HEK293 (cell line): ENCODE measurements at regions not wholly inside any gene's neighbourhood (a gene's known extent, or its start where the extent isn't known, plus 50 kb on each side); places are given as distances from the start of the nearest gene placed in this dataset.

Source experiments
- CTCF ChIA-PET: fragments of 350-600 bp; formaldehyde crosslinking; extraction: SDS; loops from one replicate; lab custom pipeline; 2021; ENCODE audit warnings: antibody characterized with exemption; lab: Yijun Ruan, JAX
- POLR2A ChIA-PET: fragments of 300-600 bp; formaldehyde crosslinking; extraction: SDS; loops from one replicate; lab custom pipeline; 2020; ENCODE audit warnings: antibody characterized with exemption, inconsistent platforms; lab: Yijun Ruan, JAX
- H3K27ac ChIP-seq: fragments of 200-500 bp; sonication (Bioruptor generic); 2 replicates; pipeline ENCODE4 v1.5.1; 2014; ENCODE audit warnings: low read depth, low read length, control low read depth, inconsistent platforms; ENCODE audit errors: extremely low read depth
- H3K36me3 ChIP-seq, 2 experiments: fragments of 200-500 bp in 1 of 2; sonication (Bioruptor generic) in 1 of 2; 1 replicate in 1 of 2; 2 replicates in 1 of 2; pipeline ENCODE4 v1.5.1; 2014 to 2017; ENCODE audit warnings: inconsistent platforms in 2 of 2, low read length in 2 of 2; ENCODE audit not compliant: control insufficient read depth in 2 of 2, insufficient read depth in 1 of 2
- H3K4me1 ChIP-seq: fragments of 200-500 bp; sonication (Bioruptor generic); 2 replicates; pipeline ENCODE4 v1.5.1; 2014; ENCODE audit warnings: mild to moderate bottlenecking, low read length, inconsistent platforms; ENCODE audit not compliant: control insufficient read depth, insufficient read depth
- H3K4me3 ChIP-seq: 2 replicates; pipeline ENCODE4 v1.5.1; 2011; ENCODE audit warnings: low read depth, mild to moderate bottlenecking, control low read depth, low read length, moderate library complexity
- H3K9me3 ChIP-seq: fragments of 200-500 bp; sonication (Bioruptor generic); 2 replicates; pipeline ENCODE4 v1.5.1; 2014; ENCODE audit warnings: low read depth, low read length, inconsistent platforms; ENCODE audit not compliant: control insufficient read depth, insufficient read depth
- GLI2 ChIP-seq: fragments of 450-650 bp; formaldehyde crosslinking; IDR thresholded peaks from 2 replicates; pipeline ENCODE4; 2017; ENCODE audit warnings: missing biosample characterization, missing genetic modification characterization, low read depth, borderline replicate concordance
- HIC1 ChIP-seq: fragments of 450-650 bp; formaldehyde crosslinking; IDR thresholded peaks from 2 replicates; pipeline ENCODE4 v1.5.1; 2016; ENCODE audit warnings: missing biosample characterization, missing genetic modification characterization
- MEIS1 ChIP-seq: sonication (generic); formaldehyde crosslinking; IDR thresholded peaks from 2 replicates; pipeline ENCODE4 v1.8.1; 2022; ENCODE audit warnings: missing genetic modification reagents, mild to moderate bottlenecking, borderline replicate concordance
- OSR2 ChIP-seq: fragments of 450-650 bp; formaldehyde crosslinking; IDR thresholded peaks from 2 replicates; pipeline ENCODE4 v1.5.1; 2016; ENCODE audit warnings: missing biosample characterization, missing genetic modification characterization
- REPIN1 ChIP-seq: fragments of 450-650 bp; formaldehyde crosslinking; IDR thresholded peaks from 2 replicates; pipeline ENCODE4 v1.5.1; 2017; ENCODE audit warnings: missing biosample characterization, missing genetic modification characterization, low read depth
- SETDB1 ChIP-seq: IDR thresholded peaks from one replicate; pipeline ENCODE4 v1.6.1; 2017; ENCODE audit warnings: mild to moderate bottlenecking, low read length, moderate library complexity, mixed read lengths; ENCODE audit not compliant: insufficient read length
- SP3 ChIP-seq: fragments of 450-650 bp; formaldehyde crosslinking; IDR thresholded peaks from 2 replicates; pipeline ENCODE4 v1.5.1; 2016; ENCODE audit warnings: missing biosample characterization, missing genetic modification characterization
- SP7 ChIP-seq: fragments of 450-650 bp; formaldehyde crosslinking; IDR thresholded peaks from 2 replicates; pipeline ENCODE4 v1.5.1; 2016; ENCODE audit warnings: missing biosample characterization, missing genetic modification characterization
- ZBTB8A ChIP-seq: fragments of 450-650 bp; formaldehyde crosslinking; IDR thresholded peaks from 2 replicates; pipeline ENCODE4 v1.5.1; 2016; ENCODE audit warnings: missing biosample characterization, missing genetic modification characterization
- ZNF121 ChIP-seq: fragments of 450-650 bp; formaldehyde crosslinking; IDR thresholded peaks from 2 replicates; pipeline ENCODE4 v1.5.1; 2016; ENCODE audit warnings: missing biosample characterization, missing genetic modification characterization
- ZNF132 ChIP-seq: fragments of 450-650 bp; formaldehyde crosslinking; IDR thresholded peaks from 2 replicates; pipeline ENCODE4 v1.5.1; 2017; ENCODE audit warnings: missing biosample characterization, missing genetic modification characterization, borderline replicate concordance
- ZNF23 ChIP-seq: fragments of 450-650 bp; formaldehyde crosslinking; IDR thresholded peaks from 2 replicates; pipeline ENCODE4 v1.5.1; 2016; ENCODE audit warnings: missing biosample characterization, missing genetic modification characterization, borderline replicate concordance
- ZNF292 ChIP-seq: fragments of 450-650 bp; formaldehyde crosslinking; IDR thresholded peaks from 2 replicates; pipeline ENCODE4 v1.5.1; 2016; ENCODE audit warnings: low read depth, missing biosample characterization, missing genetic modification characterization, borderline replicate concordance
- ZNF324 ChIP-seq: fragments of 450-650 bp; formaldehyde crosslinking; IDR thresholded peaks from 2 replicates; pipeline ENCODE4 v1.5.1; 2016; ENCODE audit warnings: missing biosample characterization, missing genetic modification characterization
- ZNF362 ChIP-seq: fragments of 450-650 bp; formaldehyde crosslinking; IDR thresholded peaks from 2 replicates; pipeline ENCODE4 v1.5.1; 2016; ENCODE audit warnings: missing biosample characterization, missing genetic modification characterization
- ZNF37A ChIP-seq: fragments of 450-650 bp; IDR thresholded peaks from 2 replicates; pipeline ENCODE4 v1.5.1; 2018; ENCODE audit warnings: missing biosample characterization, missing genetic modification characterization
- ZNF404 ChIP-seq: fragments of 450-650 bp; formaldehyde crosslinking; IDR thresholded peaks from 2 replicates; pipeline ENCODE4 v1.5.1; 2017; ENCODE audit warnings: missing biosample characterization, missing genetic modification characterization
- ZNF426 ChIP-seq: fragments of 450-650 bp; formaldehyde crosslinking; IDR thresholded peaks from 2 replicates; pipeline ENCODE4 v1.5.1; 2017; ENCODE audit warnings: missing biosample characterization, missing genetic modification characterization, mild to moderate bottlenecking, inconsistent platforms, moderate library complexity
- ZNF510 ChIP-seq: fragments of 450-650 bp; formaldehyde crosslinking; IDR thresholded peaks from 2 replicates; pipeline ENCODE4 v1.5.1; 2018; ENCODE audit warnings: mild to moderate bottlenecking, missing genetic modification characterization, missing biosample characterization; ENCODE audit not compliant: insufficient replicate concordance
- ZNF558 ChIP-seq: fragments of 450-650 bp; formaldehyde crosslinking; IDR thresholded peaks from 2 replicates; pipeline ENCODE4 v1.5.1; 2016; ENCODE audit warnings: missing biosample characterization, missing genetic modification characterization
- ZNF585B ChIP-seq: fragments of 450-650 bp; formaldehyde crosslinking; IDR thresholded peaks from 2 replicates; pipeline ENCODE4 v1.5.1; 2016; ENCODE audit warnings: missing biosample characterization, missing genetic modification characterization
- ZNF776 ChIP-seq: fragments of 450-650 bp; formaldehyde crosslinking; IDR thresholded peaks from 2 replicates; pipeline ENCODE4 v1.5.0; 2017; ENCODE audit warnings: missing biosample characterization, missing genetic modification characterization, borderline replicate concordance
- ZNF792 ChIP-seq: fragments of 450-650 bp; formaldehyde crosslinking; IDR thresholded peaks from 2 replicates; pipeline ENCODE4 v1.5.1; 2016; ENCODE audit warnings: missing biosample characterization, missing genetic modification characterization
- ZSCAN23 ChIP-seq: fragments of 450-650 bp; formaldehyde crosslinking; IDR thresholded peaks from 2 replicates; pipeline ENCODE4 v1.5.1; 2016; ENCODE audit warnings: missing biosample characterization, missing genetic modification characterization
- ZSCAN30 ChIP-seq: fragments of 450-650 bp; IDR thresholded peaks from 2 replicates; pipeline ENCODE4 v1.5.1; 2018; ENCODE audit warnings: missing biosample characterization, mild to moderate bottlenecking, missing genetic modification characterization, moderate library complexity
- TF ChIP-seq, protein P1 (sequence below): fragments of 450-650 bp; formaldehyde crosslinking; IDR thresholded peaks from 2 replicates; pipeline ENCODE4 v1.5.1; 2016; ENCODE audit warnings: missing biosample characterization, missing genetic modification characterization
- TF ChIP-seq, protein P2 (sequence below): fragments of 450-650 bp; formaldehyde crosslinking; optimal IDR thresholded peaks from 2 replicates; pipeline ENCODE3; 2016; ENCODE audit warnings: missing biosample characterization, mild to moderate bottlenecking, missing genetic modification characterization
- TF ChIP-seq, protein P3 (sequence below): fragments of 450-650 bp; formaldehyde crosslinking; IDR thresholded peaks from 2 replicates; pipeline ENCODE4 v1.5.1; 2017; ENCODE audit warnings: missing biosample characterization, mild to moderate bottlenecking, missing genetic modification characterization, moderate library complexity

DNA sequence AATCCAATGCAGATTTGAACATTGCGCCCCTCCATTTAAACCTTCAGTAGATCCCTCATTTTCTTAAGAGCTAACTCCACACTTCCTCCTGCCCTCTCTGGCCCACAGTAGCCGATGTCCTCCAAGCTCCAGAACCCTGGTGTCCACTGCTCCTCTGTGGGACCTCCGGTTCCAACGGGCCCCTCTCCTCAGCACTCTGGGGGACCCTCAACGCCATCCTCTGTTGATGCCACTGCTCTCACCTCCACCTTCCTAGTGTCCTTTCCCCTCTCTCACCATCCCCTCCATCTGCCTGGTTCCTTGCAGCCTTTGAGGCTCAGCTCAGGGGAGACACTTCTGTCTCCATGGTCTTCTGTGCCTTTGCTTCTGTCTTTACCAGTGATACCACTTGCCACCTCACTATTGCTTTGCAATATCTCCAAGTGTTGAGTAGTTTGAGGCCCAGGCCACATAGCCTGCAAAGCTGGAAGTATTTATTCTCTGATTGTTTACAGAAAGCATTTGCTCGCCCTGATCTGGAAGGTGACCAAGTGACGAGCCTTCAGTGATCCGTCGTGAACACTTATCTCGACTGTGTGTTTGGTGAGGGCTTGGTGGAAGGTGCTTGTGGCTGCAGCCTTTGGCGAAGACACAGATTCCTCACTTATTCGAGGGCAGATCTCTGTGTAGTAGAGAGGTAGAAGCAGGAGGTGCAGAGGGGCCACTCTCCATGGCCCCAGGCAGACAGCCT, 104.8 kb upstream of the SHH start:
- TF ChIP-seq SETDB1 (no peak), ZNF292 (tag by site-specific recombination) (no peak), SP7 (tag by site-specific recombination) (no peak), REPIN1 (tag by site-specific recombination) (no peak), ZNF362 (tag by site-specific recombination) (no peak), ZNF792 (no peak), ZNF585B (tag by site-specific recombination) (no peak), SP3 (tag by site-specific recombination) (no peak), ZNF510 (tag by site-specific recombination) (no peak), ZNF426 (tag by site-specific recombination) (no peak), ZBTB8A (no peak)
- ChIA-PET POLR2A (interaction anchor here (0.5 kb wide), 1 partner anchor 30 kb away, joined by 9 read pairs; no protein-coding TSS in a partner anchor), CTCF (no interaction called here)

DNA sequence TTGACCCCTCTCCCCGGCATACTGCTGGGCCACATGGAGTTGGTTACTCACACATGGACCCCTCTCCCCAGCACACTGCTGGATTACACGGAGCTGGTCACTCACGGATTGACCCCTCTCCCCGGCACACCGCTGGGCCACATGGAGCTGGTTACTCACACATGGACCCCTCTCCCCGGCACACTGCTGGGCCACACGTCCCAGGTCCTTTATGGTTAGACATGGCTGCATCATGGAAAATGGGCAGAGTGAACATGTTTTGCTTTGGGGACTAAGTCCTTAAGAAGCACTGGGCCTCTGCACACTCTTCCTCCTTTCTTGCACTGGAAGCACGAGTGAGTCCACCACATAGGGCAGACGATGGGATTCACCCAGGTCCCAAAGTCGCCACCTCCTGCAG, 102.1 kb upstream of the SHH start:
- H3K36me3 ChIP-seq = no peaks in the 10 kb centered on the region
- CTCF ChIA-PET = no interaction called here
- H3K27ac ChIP-seq = no peak overlapping the region
- no peaks in the 10 kb centered on the region for H3K4me1 ChIP-seq
- no peak for TF ChIP-seq ZNF121
- no peak for TF ChIP-seq GLI2
- no peak for TF ChIP-seq ZNF132
- TF ChIP-seq HIC1 (tag by site-specific recombination) = no peak
- TF ChIP-seq ZNF558 (tag by site-specific recombination) = no peak
- no peak for TF ChIP-seq OSR2 (tag by site-specific recombination)
- TF ChIP-seq ZNF23 (tag by site-specific recombination) = no peak
- TF ChIP-seq ZNF404 (tag by site-specific recombination) = no peak
- TF ChIP-seq, protein P1, sequence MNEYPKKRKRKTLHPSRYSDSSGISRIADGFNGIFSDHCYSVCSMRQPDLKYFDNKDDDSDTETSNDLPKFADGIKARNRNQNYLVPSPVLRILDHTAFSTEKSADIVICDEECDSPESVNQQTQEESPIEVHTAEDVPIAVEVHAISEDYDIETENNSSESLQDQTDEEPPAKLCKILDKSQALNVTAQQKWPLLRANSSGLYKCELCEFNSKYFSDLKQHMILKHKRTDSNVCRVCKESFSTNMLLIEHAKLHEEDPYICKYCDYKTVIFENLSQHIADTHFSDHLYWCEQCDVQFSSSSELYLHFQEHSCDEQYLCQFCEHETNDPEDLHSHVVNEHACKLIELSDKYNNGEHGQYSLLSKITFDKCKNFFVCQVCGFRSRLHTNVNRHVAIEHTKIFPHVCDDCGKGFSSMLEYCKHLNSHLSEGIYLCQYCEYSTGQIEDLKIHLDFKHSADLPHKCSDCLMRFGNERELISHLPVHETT (tag by site-specific recombination) = no peak
- no peak for TF ChIP-seq ZSCAN30 (tag by site-specific recombination)
- TF ChIP-seq, protein P2, sequence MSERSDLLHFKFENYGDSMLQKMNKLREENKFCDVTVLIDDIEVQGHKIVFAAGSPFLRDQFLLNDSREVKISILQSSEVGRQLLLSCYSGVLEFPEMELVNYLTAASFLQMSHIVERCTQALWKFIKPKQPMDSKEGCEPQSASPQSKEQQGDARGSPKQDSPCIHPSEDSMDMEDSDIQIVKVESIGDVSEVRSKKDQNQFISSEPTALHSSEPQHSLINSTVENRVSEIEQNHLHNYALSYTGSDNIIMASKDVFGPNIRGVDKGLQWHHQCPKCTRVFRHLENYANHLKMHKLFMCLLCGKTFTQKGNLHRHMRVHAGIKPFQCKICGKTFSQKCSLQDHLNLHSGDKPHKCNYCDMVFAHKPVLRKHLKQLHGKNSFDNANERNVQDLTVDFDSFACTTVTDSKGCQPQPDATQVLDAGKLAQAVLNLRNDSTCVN (tag by site-specific recombination) = no peak
- no peak for TF ChIP-seq MEIS1 (CRISPR knock-in tag)
- TF ChIP-seq ZSCAN23 = no peak
- TF ChIP-seq, protein P3, sequence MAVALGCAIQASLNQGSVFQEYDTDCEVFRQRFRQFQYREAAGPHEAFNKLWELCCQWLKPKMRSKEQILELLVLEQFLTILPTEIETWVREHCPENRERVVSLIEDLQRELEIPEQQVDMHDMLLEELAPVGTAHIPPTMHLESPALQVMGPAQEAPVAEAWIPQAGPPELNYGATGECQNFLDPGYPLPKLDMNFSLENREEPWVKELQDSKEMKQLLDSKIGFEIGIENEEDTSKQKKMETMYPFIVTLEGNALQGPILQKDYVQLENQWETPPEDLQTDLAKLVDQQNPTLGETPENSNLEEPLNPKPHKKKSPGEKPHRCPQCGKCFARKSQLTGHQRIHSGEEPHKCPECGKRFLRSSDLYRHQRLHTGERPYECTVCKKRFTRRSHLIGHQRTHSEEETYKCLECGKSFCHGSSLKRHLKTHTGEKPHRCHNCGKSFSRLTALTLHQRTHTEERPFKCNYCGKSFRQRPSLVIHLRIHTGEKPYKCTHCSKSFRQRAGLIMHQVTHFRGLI (tag by site-specific recombination) = no peak
- no peak for TF ChIP-seq ZNF776 (tag by site-specific recombination)
- TF ChIP-seq ZBTB8A = no peak
- no peak for TF ChIP-seq ZNF324
- no peak for TF ChIP-seq ZNF37A
- TF ChIP-seq, all 188 proteins: peak for 0
- POLR2A ChIA-PET = no interaction called here
- Histone ChIP-seq H3K9me3 (no peaks in the 10 kb centered on the region), H3K4me3 (no peak overlapping the region)

More for the DNA sequence above, 104.8 kb upstream of the SHH start:
- Histone ChIP-seq H3K4me1 (no peaks in the 10 kb centered on the region), H3K36me3 (no peaks in the 10 kb centered on the region), H3K4me3 (no peak overlapping the region), H3K27ac (no peak overlapping the region), H3K9me3 (no peaks in the 10 kb centered on the region)
